Osteocyte (in vitro differentiated cells): ENCODE measurements at regions not wholly inside any gene's neighbourhood (a gene's known extent, or its start where the extent isn't known, plus 50 kb on each side); places are given as distances from the start of the nearest gene placed in this dataset.
A peak's percentile ranks its signal among the peaks of the same experiment; 100 is the strongest.

Experiments
- DNase-seq: peaks from one replicate; pipeline ENCODE4 v3.0.0; 2021; ENCODE audit warnings: mixed read lengths; ENCODE audit not compliant: unreplicated experiment; ENCODE audit errors: extremely low spot score
- H3K27ac Mint-ChIP-seq: one replicate; pipeline ENCODE4 v1.8.0; 2021; ENCODE audit warnings: mild to moderate bottlenecking, mixed read lengths; ENCODE audit not compliant: unreplicated experiment
- H3K27me3 Mint-ChIP-seq: one replicate; pipeline ENCODE4 v1.8.0; 2021; ENCODE audit warnings: mixed read lengths; ENCODE audit not compliant: unreplicated experiment
- H3K36me3 Mint-ChIP-seq: one replicate; pipeline ENCODE4 v1.8.0; 2021; ENCODE audit warnings: mixed read lengths; ENCODE audit not compliant: unreplicated experiment
- H3K4me1 Mint-ChIP-seq: one replicate; pipeline ENCODE4 v1.8.0; 2021; ENCODE audit warnings: mixed read lengths; ENCODE audit not compliant: unreplicated experiment
- H3K4me3 Mint-ChIP-seq: one replicate; pipeline ENCODE4 v1.8.0; 2021; ENCODE audit warnings: mild to moderate bottlenecking, moderate library complexity, mixed read lengths; ENCODE audit not compliant: unreplicated experiment
- H3K9me3 Mint-ChIP-seq: one replicate; pipeline ENCODE4 v1.8.0; 2021; ENCODE audit warnings: mixed read lengths; ENCODE audit not compliant: unreplicated experiment
- CTCF ChIP-seq: fragments of 200-600 bp; sonication (generic); IDR thresholded peaks from 2 replicates; pipeline ENCODE4 v1.5.0; 2021; ENCODE audit warnings: antibody characterized with exemption, mild to moderate bottlenecking, moderate library complexity

- no peak overlapping the region for H3K4me3 Mint-ChIP-seq
- peaks cover 14% of the 10 kb centered on the region for H3K27me3 Mint-ChIP-seq
- H3K4me1 Mint-ChIP-seq, result no peaks in the 10 kb centered on the region
- TF ChIP-seq CTCF, result no peak
- no peak overlapping the region for H3K27ac Mint-ChIP-seq
- no peaks in the 10 kb centered on the region for H3K36me3 Mint-ChIP-seq
- DNase-seq, result no peak
- H3K9me3 Mint-ChIP-seq, result no peaks in the 10 kb centered on the region
Observed at GRCh38 chr12:3398196-3398789, 92.7 kb upstream of the PRMT8 start.

GRCh38 chr12:3405821-3406220 is 85.2 kb upstream of the PRMT8 start:
- Mint-ChIP-seq H3K27me3 (peaks cover 7% of the 10 kb centered on the region), H3K36me3 (no peaks in the 10 kb centered on the region), H3K9me3 (peaks cover 40% of the 10 kb centered on the region), H3K27ac (no peak overlapping the region), H3K4me3 (no peak overlapping the region), H3K4me1 (no peaks in the 10 kb centered on the region)
- DNase-seq, result peak; percentile 54
- no peak for TF ChIP-seq CTCF

- Mint-ChIP-seq H3K27ac (no peak overlapping the region), H3K4me1 (no peaks in the 10 kb centered on the region), H3K4me3 (no peak overlapping the region), H3K36me3 (no peaks in the 10 kb centered on the region), H3K9me3 (peaks cover 40% of the 10 kb centered on the region), H3K27me3 (no peaks in the 10 kb centered on the region)
- DNase-seq, result no peak
- no peak for TF ChIP-seq CTCF
Observed at GRCh38 chr12:3407723-3408122, 83.3 kb upstream of the PRMT8 start.

- TF ChIP-seq CTCF, result no peak
- DNase-seq, result no peak
- no peaks in the 10 kb centered on the region for H3K27me3 Mint-ChIP-seq
- H3K4me3 Mint-ChIP-seq, result no peak overlapping the region
- H3K4me1 Mint-ChIP-seq, result no peaks in the 10 kb centered on the region
- peaks cover 36% of the 10 kb centered on the region for H3K9me3 Mint-ChIP-seq
- H3K27ac Mint-ChIP-seq, result no peak overlapping the region
- H3K36me3 Mint-ChIP-seq, result no peaks in the 10 kb centered on the region
Observed at GRCh38 chr12:3409662-3410061, 81.3 kb upstream of the PRMT8 start.

GRCh38 chr12:3416159-3416558 is 74.8 kb upstream of the PRMT8 start:
- Mint-ChIP-seq H3K9me3 (no peaks in the 10 kb centered on the region), H3K27ac (no peak overlapping the region), H3K36me3 (no peaks in the 10 kb centered on the region), H3K4me3 (no peak overlapping the region), H3K4me1 (no peaks in the 10 kb centered on the region), H3K27me3 (no peaks in the 10 kb centered on the region)
- no peak for DNase-seq
- TF ChIP-seq CTCF, result no peak
